AG09309 (cell line): ENCODE measurements at regions not wholly inside any gene's neighbourhood (a gene's known extent, or its start where the extent isn't known, plus 50 kb on each side); places are given as distances from the start of the nearest gene placed in this dataset.

Experiments
- DNase-seq: peaks from one replicate; pipeline ENCODE4 v3.0.0-alpha.2; 2010; ENCODE audit warnings: low read depth
- H3K4me3 ChIP-seq: 2 replicates; pipeline ENCODE4 v1.5.1; 2011; ENCODE audit warnings: mild to moderate bottlenecking, low read depth, low read length, moderate library complexity; ENCODE audit not compliant: control insufficient read depth
- CTCF ChIP-seq: IDR thresholded peaks from 2 replicates; pipeline ENCODE4 v1.5.1; 2011; ENCODE audit warnings: mild to moderate bottlenecking, low read depth, low read length, inconsistent platforms; ENCODE audit not compliant: insufficient read depth, control insufficient read depth; ENCODE audit errors: missing control alignments

GRCh38 chr11:82239498-82239897 lies 494.2 kb downstream of the FAM181B start:
- no peak for TF ChIP-seq CTCF
- no peak overlapping the region for H3K4me3 ChIP-seq
- DNase-seq: no peak

GRCh38 chr11:82234256-82234655 lies 499.4 kb downstream of the FAM181B start:
- no peak overlapping the region for H3K4me3 ChIP-seq
- TF ChIP-seq CTCF: no peak

GRCh38 chr11:82233201-82233600 lies 500.5 kb downstream of the FAM181B start:
- TF ChIP-seq CTCF: no peak
- DNase-seq: no peak
- H3K4me3 ChIP-seq: no peak overlapping the region

More at GRCh38 chr11:82234256-82234655, 499.4 kb downstream of the FAM181B start:
- no peak for DNase-seq

GRCh38 chr11:82229341-82229740 lies 504.3 kb downstream of the FAM181B start:
- no peak overlapping the region for H3K4me3 ChIP-seq
- TF ChIP-seq CTCF: no peak
- DNase-seq: no peak

GRCh38 chr11:82225930-82226329 lies 507.7 kb downstream of the FAM181B start:
- no peak overlapping the region for H3K4me3 ChIP-seq
- no peak for TF ChIP-seq CTCF
- no peak for DNase-seq

GRCh38 chr11:82225502-82225901 lies 508.2 kb downstream of the FAM181B start:
- DNase-seq: no peak
- TF ChIP-seq CTCF: no peak
- H3K4me3 ChIP-seq: no peak overlapping the region
